WTC11 (cell line): ENCODE measurements at regions not wholly inside any gene's neighbourhood (a gene's known extent, or its start where the extent isn't known, plus 50 kb on each side); places are given as distances from the start of the nearest gene placed in this dataset.

Experiments
- ATF3 ChIP-seq: sonication (generic); formaldehyde crosslinking; conservative IDR thresholded peaks from 2 replicates; pipeline ENCODE4 v1.8.1; 2022; ENCODE audit warnings: mild to moderate bottlenecking, missing genetic modification reagents
- CTCF ChIP-seq: fragments of 200-600 bp; IDR thresholded peaks from 2 replicates; pipeline ENCODE4 v1.8.0; 2022; ENCODE audit warnings: antibody characterized with exemption
- ERG ChIP-seq: fragments of 250-450 bp; sonication (Bioruptor Pico); IDR thresholded peaks from 2 replicates; pipeline ENCODE4 v1.8.0; 2021; ENCODE audit warnings: mild to moderate bottlenecking
- FOXP1 ChIP-seq: sonication (generic); formaldehyde crosslinking; IDR thresholded peaks from 2 replicates; pipeline ENCODE4 v1.8.0; 2022; ENCODE audit warnings: missing genetic modification reagents, mild to moderate bottlenecking, moderate library complexity, borderline replicate concordance
- JUN ChIP-seq: sonication (generic); formaldehyde crosslinking; IDR thresholded peaks from 2 replicates; pipeline ENCODE4 v1.8.0; 2023; ENCODE audit warnings: mild to moderate bottlenecking, missing genetic modification reagents
- MAX ChIP-seq: sonication (generic); formaldehyde crosslinking; IDR thresholded peaks from 2 replicates; pipeline ENCODE4 v1.8.0; 2022; ENCODE audit warnings: mild to moderate bottlenecking, missing genetic modification reagents
- RORB ChIP-seq: fragments of 250-450 bp; sonication (Bioruptor Pico); IDR thresholded peaks from 2 replicates; pipeline ENCODE4 v1.9.0; 2021; ENCODE audit warnings: mild to moderate bottlenecking
- SP1 ChIP-seq: sonication (generic); formaldehyde crosslinking; conservative IDR thresholded peaks from 2 replicates; pipeline ENCODE4 v1.8.1; 2022; ENCODE audit warnings: missing genetic modification reagents
- STAT6 ChIP-seq: sonication (generic); formaldehyde crosslinking; conservative IDR thresholded peaks from 2 replicates; pipeline ENCODE4 v1.8.1; 2023; ENCODE audit warnings: mild to moderate bottlenecking, low read depth, missing genetic modification reagents, moderate library complexity
- TEAD4 ChIP-seq: sonication (generic); formaldehyde crosslinking; IDR thresholded peaks from 2 replicates; pipeline ENCODE4 v1.8.0; 2022; ENCODE audit warnings: mild to moderate bottlenecking, missing genetic modification reagents
- USF1 ChIP-seq: sonication (generic); formaldehyde crosslinking; IDR thresholded peaks from 2 replicates; pipeline ENCODE4 v1.8.0; 2022; ENCODE audit warnings: mild to moderate bottlenecking, missing genetic modification reagents
- USF2 ChIP-seq: sonication (generic); formaldehyde crosslinking; IDR thresholded peaks from 2 replicates; pipeline ENCODE4 v1.8.1; 2023; ENCODE audit warnings: mild to moderate bottlenecking, missing genetic modification reagents, moderate library complexity

GRCh38 chr18:41436772-41437171 is 518.3 kb upstream of the PIK3C3 start:
- TF ChIP-seq CTCF (no peak), SP1 (CRISPR knock-in tag) (no peak), MAX (no peak), USF1 (CRISPR knock-in tag) (no peak), USF2 (CRISPR knock-in tag) (no peak), RORB (CRISPR knock-in tag) (no peak), ERG (no peak), JUN (no peak), TEAD4 (CRISPR knock-in tag) (no peak), ATF3 (CRISPR knock-in tag) (no peak), STAT6 (CRISPR knock-in tag) (no peak), FOXP1 (CRISPR knock-in tag) (no peak)
